Sciatic nerve (tissue), 2 donors: ENCODE measurements at regions not wholly inside any gene's neighbourhood (a gene's known extent, or its start where the extent isn't known, plus 50 kb on each side); places are given as distances from the start of the nearest gene placed in this dataset.

Experiments
- ATAC-seq: fragments of 200-7000 bp; cut with Tn5 transposase; one replicate; pipeline ENCODE4 v1.9.1; 2020; ENCODE audit warnings: mild to moderate bottlenecking, moderate library complexity
- DNase-seq: peaks from one replicate; pipeline ENCODE4 v3.0.0-alpha.2; 2020; ENCODE audit warnings: low spot score
- intact Hi-C: fragments of 100-400 bp; cut with DNase I; formaldehyde crosslinking; loops from one replicate; pipeline ENCODE4 v1.14.2; 2022
- donor health status: DM: no; HTN: no; CAD: no.
- donor health status: DM: no; HTN: no; CAD: no.

DNA sequence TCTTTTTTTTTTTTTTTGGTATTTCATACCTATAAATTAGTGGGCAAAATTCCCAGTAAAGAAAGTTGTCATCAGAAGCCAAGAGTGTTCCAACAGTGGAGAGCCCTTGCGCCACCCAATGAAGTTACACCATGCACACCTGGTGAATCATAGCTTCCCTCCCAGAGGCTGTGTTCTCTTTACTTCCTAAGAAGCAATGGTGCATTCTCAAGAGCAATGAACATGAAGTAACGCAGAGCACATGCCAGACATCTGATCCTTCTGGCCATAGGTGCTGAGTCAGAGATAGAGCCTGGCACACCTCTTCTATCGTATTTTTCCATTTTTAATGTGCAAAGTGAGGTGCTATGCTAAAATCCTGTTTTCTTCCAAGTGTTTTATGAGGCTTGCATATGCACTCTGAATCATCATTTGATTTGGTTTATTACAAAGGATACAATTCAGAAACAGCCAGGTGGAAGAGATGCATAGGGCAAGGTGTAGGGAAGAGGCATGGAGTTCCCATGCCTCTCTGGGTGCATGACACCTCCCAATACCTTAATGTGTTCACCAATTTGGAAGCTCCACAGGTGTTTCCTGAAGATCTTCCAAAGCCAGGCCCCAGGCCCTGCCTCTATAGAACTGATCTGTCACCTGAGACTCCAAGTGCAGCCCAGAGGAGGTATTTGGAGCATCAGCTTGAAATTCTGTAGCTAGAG lies 408.0 kb downstream of the SIPA1L2 start:
- DNase-seq, result no peak
- ATAC-seq, result no peak
- intact Hi-C loops, result no loop called here

DNA sequence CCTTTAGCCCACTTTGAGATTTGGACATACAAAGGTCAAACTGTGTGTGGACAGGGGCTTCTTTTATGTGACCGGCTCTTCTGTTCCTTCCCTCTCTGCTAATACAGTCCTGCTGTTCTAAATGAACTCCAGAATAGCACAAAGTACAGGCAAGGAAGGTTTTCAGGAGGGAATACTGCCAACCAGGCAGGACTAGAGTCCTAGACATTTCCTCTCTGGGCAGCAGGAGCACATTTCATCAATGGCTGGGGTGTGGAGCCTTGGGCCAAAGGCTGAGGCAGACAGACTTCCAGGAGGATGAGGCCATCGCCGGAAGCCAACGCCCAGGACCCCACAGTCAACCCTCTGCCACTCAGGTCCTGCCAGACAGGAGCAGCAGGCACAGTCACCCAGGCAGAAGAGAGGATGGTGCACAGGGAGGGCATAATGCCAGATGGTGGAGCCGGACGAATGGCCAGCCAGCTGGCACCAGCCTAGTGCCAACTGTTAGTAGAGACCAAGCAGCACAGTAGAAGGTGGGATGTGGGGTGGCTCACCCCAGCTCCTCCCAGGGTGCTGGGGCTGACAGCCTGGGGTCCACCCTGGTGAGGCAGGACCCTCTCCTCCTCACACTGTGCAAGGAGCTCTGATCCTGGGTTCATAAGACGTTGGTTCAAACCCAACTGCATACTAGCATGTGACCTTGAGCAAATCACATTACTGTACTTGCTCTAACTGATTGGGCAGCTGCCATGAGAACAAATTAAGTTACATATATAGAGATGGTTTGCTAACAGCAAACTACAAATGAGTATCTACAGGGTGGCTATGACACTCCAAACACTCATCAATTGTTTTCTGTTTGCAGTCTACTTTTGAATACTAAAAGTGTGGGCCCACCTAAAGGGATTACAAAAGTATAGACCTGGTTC lies 410.7 kb downstream of the SIPA1L2 start:
- no peak for ATAC-seq
- no peak for DNase-seq

DNA sequence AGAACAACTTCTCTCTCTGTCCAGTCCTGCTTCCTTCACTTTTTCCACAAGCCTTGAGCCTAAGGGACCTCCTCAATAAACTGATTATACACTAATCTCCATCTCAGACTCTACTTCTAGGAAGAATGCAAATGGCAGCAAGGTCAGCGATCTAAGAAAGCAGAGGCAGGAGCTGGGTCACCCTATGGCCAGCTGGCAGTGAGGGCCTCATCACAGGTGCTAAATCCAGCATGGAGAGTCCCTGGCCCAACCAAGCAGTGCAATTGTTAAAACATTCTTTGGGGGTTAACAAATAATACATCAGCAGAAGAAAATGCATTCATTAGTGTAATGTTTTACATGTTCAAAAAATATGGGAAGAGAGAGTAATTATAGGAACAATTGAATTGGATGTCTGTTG lies 416.0 kb downstream of the SIPA1L2 start:
- intact Hi-C loops, result no loop called here
- DNase-seq (no peak), ATAC-seq (no peak)

More for the DNA sequence above, 410.7 kb downstream of the SIPA1L2 start:
- intact Hi-C loops, result no loop called here

DNA sequence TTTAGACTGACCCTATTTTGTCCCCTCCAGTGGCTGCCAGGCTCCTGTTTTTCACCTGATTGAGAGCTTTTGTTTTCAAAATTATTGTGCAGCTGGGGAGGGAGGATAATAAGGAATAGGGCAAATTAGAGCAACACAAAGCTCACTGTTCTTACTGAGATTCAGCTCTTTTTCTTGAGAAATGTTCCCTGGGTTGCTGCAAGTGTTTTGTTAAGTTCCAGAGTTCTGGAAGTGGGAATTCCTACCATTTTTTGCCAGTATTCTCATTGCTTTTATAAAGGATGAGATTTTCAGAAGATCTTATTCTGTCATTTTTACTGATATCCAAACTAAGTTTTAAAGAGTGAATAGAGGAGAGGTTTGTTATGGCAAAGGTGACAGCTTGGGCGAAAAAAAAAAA lies 417.7 kb downstream of the SIPA1L2 start:
- no peak for DNase-seq
- intact Hi-C loops, result no loop called here
- no peak for ATAC-seq

DNA sequence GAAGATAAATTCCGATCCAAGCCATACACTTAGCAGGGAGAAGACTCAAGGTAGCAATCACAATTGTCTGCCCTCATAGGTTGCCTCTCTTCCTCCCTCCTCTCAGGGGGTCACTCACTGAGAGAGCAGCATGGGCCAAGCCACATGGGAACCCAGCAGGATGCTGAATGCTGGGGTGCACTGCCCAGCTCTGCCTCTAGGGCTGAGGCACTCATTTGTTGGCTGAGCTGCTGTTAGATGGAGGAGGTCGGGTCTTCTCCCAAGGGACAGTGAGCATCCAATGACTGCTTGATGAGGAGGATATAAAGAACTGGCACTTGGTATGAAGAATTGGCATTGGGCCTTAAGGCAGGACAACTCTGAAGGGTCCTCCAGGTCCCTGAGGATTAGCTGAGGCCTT lies 418.8 kb downstream of the SIPA1L2 start:
- intact Hi-C loops, result no loop called here
- no peak for DNase-seq
- no peak for ATAC-seq

DNA sequence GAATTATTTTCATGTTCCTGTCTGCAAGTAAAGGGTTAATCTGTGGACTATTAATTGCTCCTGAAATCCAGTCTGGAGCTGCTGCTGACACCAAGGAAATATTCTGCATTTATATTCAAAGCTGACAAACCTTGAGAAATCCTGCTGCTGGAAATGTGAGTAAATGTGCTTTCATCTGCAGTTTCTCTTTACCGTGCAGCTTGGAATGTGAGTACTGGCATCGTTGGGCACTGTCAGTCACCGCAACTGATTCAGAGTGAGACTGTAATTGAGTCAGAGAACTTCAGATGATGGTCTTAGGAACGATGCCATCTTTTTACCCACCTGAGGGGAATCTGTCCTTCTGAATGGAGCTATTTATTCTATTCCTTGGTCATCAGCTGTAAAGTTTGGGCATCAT lies 420.6 kb downstream of the SIPA1L2 start:
- no peak for DNase-seq
- intact Hi-C loops, result no loop called here
- no peak for ATAC-seq

DNA sequence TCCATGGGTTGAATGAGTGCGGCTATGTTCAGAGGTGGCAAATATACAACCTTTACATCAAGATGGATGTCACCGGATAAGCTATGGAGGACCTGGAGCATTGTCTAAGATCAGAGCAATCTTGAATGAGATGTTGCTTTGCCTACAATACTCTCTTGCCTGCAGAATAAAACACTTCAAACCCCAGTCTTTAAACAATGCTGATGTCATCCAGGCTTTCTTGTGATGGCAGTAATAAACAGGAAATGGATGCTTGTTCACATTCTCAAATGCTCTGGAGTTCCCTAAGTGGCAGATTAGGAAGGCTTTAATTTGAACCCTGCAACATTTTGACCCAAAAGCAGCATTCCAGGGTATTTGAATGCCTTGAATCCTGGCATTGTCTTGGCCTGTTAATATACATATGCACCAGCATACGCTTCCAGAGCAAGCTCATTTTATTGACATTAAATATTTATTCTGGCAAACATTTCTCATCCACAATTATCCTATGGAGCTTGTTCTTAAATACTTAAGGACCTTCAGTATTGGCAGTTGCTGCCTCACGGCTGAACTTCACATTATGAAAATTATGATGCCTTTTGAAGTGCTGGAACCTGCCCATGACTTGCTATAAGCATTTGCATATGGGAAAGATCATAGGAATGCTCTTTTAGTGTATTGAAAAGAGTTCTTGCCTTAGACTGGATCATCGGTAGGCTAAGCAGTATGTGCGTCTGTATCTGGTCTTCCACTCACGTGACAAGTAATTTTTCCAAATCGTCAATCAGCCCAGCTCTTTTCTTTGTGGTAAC lies 422.7 kb downstream of the SIPA1L2 start:
- intact Hi-C loops, result no loop called here
- ATAC-seq (no peak), DNase-seq (no peak)

DNA sequence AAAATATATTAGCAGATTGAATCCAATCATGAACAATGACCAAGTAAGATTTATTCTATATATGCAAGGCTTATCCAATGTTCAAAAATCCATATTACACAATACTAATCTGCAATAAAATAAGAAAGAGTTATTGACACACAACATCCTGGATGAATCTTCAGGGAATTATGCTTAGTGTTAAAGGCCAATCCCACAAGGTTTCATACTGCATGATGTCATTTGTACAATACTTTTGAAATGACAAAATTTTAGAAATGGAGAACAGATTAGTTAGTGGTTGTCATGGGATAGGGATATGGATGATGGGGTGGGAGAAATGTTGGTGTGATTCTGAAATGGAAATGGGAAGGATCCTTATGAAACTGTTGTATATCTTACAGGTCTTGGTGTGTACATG lies 425.7 kb downstream of the SIPA1L2 start:
- intact Hi-C loops, result no loop called here
- DNase-seq, result no peak
- no peak for ATAC-seq

DNA sequence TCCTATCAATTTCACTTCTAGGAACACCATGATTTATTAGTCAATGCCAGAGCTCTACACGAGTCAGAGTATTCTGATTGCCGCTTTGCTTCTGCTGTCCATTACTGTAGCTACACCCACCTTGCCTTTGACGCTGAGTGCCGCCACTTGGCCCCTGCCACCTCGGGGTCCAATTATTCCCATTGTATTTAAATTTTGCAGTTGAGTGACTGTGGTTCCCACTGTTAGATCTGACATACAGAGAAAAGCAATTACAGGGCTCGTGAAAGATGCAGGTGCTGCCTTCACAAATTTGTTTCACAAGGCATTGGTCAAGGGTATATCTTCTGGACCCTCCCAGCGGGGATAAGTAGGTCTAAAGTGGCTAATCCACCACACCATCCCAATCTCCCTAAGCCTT lies 428.9 kb downstream of the SIPA1L2 start:
- intact Hi-C loops, result no loop called here
- DNase-seq (no peak), ATAC-seq (no peak)

DNA sequence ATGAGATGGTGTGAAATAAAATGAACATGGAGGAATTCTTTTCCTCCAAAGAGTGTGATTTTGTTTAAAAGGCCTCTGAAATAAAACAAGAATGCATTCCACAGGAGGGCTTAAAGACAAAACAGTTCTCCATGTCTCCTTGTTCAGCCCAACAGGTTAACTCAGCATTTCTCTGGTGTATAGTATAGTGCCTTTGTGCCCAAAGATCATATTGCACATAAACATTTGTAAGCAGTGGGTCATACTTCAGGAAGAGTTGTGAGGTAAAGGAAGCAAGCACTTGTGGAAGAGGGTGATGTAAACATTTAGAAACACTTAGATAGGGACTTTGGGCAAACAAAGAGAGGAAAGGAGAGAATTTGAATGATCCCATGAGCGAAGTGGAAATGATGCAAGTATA lies 433.9 kb downstream of the SIPA1L2 start:
- DNase-seq, result no peak
- intact Hi-C loops, result loop anchor here (5.0 kb wide), 1 partner anchor 1499 kb away; no protein-coding TSS in a partner anchor
- no peak for ATAC-seq

DNA sequence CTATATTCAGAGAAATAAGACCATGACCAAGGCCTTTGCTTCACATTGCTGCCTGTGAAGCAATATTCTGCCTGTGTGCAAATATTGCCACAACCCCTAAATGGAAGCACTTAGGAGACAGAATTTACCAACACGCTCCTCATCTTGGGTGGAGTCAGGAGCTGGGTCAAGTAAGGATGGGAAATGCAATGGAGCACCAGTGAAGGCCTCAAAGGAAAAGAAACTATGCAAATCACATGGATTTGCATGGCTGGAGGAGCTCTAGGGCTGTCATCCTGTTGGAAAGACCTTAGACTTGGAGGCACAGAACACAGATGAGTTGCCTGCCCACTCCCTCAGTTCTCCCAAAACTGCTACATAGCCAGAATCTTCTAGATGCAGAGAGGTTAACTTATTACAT lies 435.5 kb downstream of the SIPA1L2 start:
- ATAC-seq, result no peak
- intact Hi-C loops, result no loop called here
- DNase-seq, result no peak

DNA sequence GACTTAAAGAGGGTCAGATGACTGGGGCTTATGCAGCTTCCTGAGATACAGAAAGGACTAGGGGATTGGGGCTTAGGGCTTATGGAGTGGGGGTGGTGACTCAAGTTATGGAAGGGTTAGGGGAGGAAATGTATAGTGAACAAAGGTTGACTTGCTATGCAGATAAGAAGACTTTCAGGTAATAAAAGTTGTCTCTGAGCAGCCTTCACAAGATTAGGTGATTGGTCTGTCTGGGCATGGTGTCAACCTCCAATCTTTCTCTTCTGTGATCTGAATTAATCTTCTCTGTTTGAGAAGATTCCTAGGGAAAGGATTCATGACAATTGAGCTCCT lies 436.5 kb downstream of the SIPA1L2 start:
- ATAC-seq, result no peak
- intact Hi-C loops, result no loop called here

DNA sequence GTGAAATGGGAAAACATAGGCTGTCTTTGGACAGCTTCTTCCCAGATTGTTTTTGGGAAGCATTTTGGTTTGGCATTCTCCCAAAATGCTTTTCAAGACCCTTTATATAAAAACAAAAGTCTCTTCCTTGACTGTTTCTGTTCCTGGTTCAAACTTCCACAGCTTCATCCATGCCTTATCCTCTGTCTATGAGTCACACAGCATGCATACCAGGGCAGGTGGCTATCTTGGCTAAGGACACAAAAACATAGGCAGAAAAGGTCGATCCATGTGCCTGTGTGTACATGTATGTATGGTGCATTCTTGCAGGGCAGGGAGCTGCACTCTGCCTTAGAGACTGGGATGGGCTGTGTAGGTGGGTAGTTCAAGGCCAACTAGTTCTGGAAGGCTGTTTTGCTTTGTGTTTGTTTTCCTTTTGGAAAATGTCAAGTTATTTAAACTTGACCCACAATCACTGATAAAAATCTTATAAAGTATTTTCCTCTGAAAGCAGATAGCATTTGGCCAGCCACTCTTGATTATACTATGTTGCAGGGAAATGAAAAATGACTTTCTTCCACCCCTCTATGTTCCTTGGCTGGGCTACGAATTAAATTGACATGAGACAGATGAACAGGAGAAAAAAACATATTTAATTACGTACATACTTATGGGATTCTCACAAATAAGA lies 437.0 kb downstream of the SIPA1L2 start:
- intact Hi-C loops, result no loop called here
- DNase-seq, result no peak
- no peak for ATAC-seq

More for the DNA sequence above, 436.5 kb downstream of the SIPA1L2 start:
- no peak for DNase-seq

DNA sequence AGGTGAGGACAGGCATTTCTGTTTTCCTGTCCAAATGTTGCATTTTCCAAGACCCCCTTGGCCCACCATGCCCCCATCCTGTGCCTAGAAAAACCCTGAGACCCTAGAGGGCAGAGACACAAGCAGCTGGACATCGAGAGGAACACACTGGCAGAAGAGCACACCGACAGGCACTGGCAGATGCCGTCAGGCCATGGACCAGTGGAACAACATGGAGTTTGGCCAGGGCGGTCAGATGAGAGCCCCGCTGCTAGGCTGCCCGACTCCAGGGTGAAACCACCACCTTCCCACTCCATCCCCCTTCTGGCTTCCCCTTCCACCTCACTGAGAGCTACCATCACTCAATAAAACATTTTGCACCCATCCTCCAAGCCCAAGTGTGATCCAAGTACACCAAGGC lies 438.4 kb downstream of the SIPA1L2 start:
- DNase-seq (no peak), ATAC-seq (no peak)
- intact Hi-C loops, result no loop called here

DNA sequence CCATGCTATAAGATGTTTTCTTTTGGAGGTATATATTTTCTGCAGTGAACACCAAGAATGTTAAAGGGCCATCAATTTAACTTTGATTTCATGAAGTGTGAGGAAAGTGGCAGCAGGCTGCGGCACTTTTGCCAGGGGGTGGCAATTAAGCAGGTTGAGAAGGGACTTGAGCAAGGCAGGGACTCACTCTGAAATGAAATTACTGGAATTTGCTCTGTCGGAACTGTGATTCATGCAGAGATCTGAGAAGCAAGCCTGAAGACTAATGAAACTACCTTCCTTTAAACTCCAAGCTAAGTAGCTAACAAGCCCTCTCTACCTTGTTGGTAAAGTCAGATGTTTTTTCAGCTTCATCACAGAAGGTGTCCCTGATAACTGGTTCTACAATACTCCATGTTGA lies 441.6 kb downstream of the SIPA1L2 start:
- ATAC-seq (no peak), DNase-seq (no peak)
- intact Hi-C loops, result no loop called here

DNA sequence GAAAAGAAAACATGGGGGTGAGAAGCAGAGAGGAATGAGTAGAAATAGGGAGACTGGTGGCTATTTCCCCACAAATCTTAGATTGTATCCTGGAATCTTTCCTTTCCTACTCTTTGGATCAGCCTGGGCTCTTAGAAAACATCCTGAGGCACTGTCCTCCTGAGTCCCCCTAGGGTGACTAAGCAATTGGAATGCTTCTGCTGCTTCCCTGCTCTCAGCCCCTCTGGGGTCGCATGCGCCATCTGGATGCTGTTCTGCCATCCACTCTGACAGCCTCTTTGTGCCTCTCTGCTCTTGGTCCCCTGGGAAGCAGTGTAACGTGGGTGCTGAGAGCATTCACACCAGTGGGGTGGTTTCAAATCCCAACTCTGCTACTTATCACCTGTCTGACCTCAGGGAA lies 443.0 kb downstream of the SIPA1L2 start:
- ATAC-seq (no peak), DNase-seq (no peak)
- intact Hi-C loops, result no loop called here

DNA sequence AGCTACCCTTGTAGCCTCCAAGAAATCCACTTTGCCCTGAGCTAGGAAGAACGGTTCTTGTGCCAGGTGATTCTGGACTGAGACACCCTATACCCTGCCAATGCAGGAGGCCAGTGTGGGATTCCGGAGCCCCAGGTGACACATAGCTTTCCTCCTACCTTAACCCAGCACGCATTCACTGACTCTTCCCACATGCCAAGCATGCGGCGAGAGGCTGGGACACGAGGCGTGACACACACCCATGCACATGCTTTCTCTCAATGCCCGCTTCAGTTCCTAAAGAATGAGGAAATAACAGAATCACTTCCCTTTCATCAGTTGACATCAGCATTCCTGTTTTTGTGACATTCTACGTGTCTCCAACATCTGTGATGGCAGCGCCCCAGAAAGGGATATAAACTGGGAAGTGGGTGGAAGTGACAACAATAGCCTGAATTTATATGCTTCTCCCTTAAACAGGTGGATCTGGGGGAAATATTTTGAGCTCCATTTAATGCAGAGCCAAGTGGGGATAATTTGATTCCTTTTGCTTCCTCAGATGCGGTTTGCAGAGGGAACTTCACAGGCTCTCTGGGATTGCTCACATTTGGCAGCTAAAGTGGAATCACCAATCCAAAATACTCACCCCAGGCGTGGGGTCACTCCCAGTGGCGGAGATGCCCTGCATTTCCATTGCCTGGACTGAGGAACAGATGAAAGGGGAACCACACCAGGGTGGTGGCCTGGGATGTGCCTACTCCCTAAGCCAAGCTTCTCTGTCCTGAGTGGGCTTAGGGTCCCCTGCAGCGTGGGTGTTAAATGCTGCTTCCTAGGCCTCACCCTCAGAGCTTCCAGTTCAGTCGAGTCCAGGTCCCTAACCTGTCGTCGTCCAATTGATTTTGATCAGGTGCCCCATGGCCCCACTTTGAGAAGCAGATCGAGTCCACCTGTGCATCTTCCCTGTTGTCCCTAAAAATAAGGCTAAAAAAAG lies 445.1 kb downstream of the SIPA1L2 start:
- no peak for ATAC-seq
- intact Hi-C loops, result no loop called here
- no peak for DNase-seq

DNA sequence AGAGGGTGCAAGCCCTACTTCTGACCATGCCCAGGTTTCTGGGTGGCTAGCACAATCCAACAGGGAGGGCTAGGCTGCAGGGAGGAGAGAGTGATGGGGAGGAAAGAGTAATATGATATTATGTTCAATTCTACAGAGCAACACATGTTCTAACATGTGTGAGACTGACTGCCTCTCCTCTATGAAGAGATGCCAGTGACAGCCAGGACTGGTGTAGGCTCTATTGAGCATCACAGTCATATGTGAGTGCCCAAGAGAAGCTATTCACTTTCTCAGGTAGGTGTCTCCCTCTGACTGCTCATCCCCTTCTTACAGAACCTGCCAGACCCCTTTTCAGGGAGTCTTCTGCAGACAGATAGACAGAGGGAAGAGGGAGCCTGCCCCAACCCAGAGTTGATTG lies 446.1 kb downstream of the SIPA1L2 start:
- intact Hi-C loops, result no loop called here
- DNase-seq, result no peak
- no peak for ATAC-seq
